ENCODE measurements at regions not wholly inside any gene's neighbourhood (a gene's known extent, or its start where the extent isn't known, plus 50 kb on each side); places are given as distances from the start of the nearest gene placed in this dataset.
"Not testable (repeated sequence)": the region's sequence is repeated elsewhere in the genome, so short reads cannot be mapped to it uniquely, and the experiment has no call there.

DNA sequence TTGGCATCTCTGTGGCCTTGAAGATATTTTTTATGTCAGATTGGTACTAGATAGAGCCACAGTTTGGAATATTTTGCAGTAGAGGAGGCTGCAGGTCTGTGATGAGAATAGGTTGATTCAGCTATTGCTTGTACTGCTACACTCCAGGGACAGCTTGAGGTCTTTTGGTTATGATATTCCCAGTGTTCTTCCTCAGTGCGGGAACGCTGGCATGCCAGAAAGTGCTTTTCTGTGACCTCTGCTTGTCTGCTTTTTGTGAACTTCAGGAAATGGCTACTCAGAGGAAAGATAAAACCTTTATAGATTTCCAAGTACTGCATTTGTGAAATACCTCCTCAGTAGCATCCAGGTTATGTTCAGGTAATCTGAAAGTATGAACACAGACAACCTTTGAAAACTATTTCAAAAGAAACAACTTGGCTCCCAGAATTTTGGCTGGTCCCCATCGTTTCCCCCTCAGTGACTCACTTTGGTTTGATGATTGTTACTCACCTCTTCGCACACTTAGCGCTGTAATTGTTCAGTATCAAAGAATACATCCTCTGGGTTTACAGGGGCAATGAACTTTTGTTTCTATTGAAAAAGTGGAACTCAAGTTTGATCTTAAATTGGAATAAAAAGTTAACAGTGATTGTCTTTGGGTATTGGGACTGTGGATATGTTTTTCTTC lies 191.4 kb downstream of the HIPK3 start:
- no peak for DNase-seq (ENCODE audit: extremely low spot score)
- Histone ChIP-seq H3K4me3 (ENCODE audit: low read depth, low read length) (no peak overlapping the region), H3K27ac (ENCODE audit: low read depth) (no peak overlapping the region), H3K36me3 (ENCODE audit: insufficient read depth) (no peaks in the 10 kb centered on the region), H3K4me1 (ENCODE audit: insufficient read depth) (no peaks in the 10 kb centered on the region)
- WGBS: 63% methylated on average over 5 of the region's 5 CpGs

DNA sequence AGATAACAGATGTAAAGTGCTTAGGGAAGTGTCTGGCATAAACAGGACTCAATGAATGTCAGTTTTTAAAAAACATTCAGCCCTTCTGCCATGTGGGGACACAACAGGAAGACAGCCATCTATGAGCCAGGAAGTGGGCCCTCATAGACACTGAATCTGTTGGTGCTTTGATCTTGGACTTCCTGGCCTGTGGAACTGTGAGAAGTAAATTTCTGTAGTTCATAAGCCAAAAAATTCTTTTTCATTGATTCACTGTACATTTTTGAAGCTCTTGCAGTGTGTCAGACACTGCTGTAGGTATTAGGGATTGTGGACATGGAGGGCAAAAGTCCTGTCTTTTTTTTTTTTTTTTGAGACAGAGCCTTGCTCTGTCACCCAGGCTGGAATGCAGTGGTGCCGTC lies 188.6 kb downstream of the HIPK3 start:
- 62% methylated on average over 1 of the region's 1 CpG for WGBS
- Histone ChIP-seq H3K4me1 (ENCODE audit: insufficient read depth) (no peaks in the 10 kb centered on the region), H3K36me3 (ENCODE audit: insufficient read depth) (no peaks in the 10 kb centered on the region), H3K4me3 (ENCODE audit: low read depth, low read length) (no peak overlapping the region), H3K27ac (ENCODE audit: low read depth) (no peak overlapping the region)
- DNase-seq (ENCODE audit: extremely low spot score): no peak

DNA sequence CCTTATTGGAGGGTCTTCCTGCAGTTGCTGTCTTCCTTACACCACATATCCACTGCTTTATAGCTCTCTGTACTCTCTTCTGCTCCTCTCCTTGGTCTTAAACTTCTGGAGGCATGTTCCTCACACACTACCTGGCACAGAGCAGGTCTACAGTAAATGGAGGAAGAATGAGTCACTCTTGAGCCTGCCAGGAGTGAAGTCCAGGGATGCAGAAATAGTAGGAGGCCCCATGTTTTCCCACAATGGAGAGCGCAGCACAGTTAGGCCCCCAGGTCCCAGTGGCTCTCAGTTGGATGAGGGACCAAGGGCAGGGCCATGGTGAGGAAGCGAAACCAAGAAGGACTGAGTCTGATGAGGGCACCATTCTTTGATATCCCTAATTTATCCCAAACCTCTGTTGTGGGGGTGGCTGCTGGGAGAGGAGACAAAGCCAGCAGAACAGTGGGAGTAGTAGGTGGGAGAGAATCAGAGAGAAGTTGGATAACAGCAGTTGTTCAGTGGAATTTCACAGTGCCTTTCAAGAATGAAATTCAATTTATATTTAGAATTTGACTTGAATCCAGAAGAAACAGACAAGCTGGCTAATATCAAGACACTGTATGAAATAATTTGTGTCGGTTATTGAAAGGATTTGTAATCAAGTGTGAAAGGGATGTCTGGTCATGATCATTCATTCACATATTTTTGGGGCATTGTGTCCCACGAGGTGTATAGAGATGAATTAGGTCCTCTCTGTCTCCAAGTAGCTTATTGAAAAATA lies 187.8 kb downstream of the HIPK3 start:
- Histone ChIP-seq H3K36me3 (ENCODE audit: insufficient read depth) (no peaks in the 10 kb centered on the region), H3K27ac (ENCODE audit: low read depth) (no peak overlapping the region), H3K4me1 (ENCODE audit: insufficient read depth) (no peaks in the 10 kb centered on the region), H3K4me3 (ENCODE audit: low read depth, low read length) (no peak overlapping the region)
- WGBS: 74% methylated on average over 4 of the region's 4 CpGs
- DNase-seq (ENCODE audit: extremely low spot score): no peak

DNA sequence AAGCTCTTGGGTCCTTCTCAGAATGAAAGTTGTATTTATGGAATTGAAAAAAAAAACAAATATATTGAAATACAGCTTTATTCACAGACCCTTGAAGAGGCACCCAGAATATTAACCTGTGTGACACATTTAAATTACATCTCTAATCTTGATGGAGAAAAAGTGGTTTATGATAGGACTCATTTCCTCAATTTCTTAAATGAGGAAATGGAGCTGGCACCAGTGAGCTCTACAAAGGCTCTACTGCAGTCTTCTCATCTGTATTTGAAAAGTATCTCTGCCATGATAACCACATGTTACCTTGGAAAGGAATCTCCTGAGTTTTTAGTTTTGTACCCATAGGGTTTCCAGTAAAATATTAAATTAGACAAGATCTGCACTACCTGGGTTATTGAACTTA lies 186.5 kb downstream of the HIPK3 start:
- no peak overlapping the region for H3K4me3 ChIP-seq (ENCODE audit: low read depth, low read length)
- no peaks in the 10 kb centered on the region for H3K36me3 ChIP-seq (ENCODE audit: insufficient read depth)
- no peak overlapping the region for H3K27ac ChIP-seq (ENCODE audit: low read depth)
- no peak for DNase-seq (ENCODE audit: extremely low spot score)
- no peaks in the 10 kb centered on the region for H3K4me1 ChIP-seq (ENCODE audit: insufficient read depth)

DNA sequence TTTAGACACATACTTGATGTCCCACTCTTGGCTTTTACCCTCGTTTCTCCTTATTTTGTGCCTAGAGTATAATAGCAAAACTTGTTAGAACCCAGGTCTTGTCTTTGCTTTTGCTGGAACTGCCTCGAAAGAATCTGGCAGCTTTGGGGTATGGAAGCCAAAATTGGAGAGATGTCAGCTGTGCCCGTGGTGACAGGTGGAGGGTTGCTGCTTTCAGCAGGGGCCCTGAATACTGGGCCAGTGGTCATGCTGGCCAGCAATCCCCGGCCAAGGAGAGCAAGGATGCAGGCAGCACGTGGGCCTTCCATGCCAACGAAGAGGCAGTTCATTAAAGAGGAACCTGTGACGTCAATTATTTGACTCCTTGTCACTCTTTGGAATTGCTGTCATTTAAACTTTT lies 181.1 kb downstream of the HIPK3 start:
- 77% methylated on average over 7 of the region's 7 CpGs for WGBS
- Histone ChIP-seq H3K4me3 (ENCODE audit: low read depth, low read length) (no peak overlapping the region), H3K27ac (ENCODE audit: low read depth) (no peak overlapping the region), H3K4me1 (ENCODE audit: insufficient read depth) (no peaks in the 10 kb centered on the region), H3K36me3 (ENCODE audit: insufficient read depth) (no peaks in the 10 kb centered on the region)
- DNase-seq (ENCODE audit: extremely low spot score): no peak

DNA sequence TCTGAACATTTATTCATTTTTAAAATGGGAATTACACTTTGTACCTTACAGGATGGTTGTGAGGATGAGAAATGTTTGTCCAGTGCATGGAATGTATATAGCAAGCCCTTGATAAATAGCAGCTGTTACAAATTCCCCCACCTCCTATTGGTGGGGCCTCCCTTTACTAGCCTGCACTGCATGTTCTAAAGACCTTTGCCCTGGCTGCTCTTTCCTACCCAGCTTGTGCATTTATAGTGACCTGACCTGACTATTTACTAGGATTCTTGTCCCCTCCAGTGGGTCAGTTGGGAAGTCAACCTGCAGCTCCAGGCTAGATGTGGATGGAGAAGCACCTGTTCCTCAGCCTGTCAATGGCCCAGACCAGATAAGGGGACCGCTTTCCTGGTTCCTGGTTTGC lies 180.3 kb downstream of the HIPK3 start:
- Histone ChIP-seq H3K4me1 (ENCODE audit: insufficient read depth) (no peaks in the 10 kb centered on the region), H3K4me3 (ENCODE audit: low read depth, low read length) (no peak overlapping the region), H3K36me3 (ENCODE audit: insufficient read depth) (no peaks in the 10 kb centered on the region), H3K27ac (ENCODE audit: low read depth) (no peak overlapping the region)
- WGBS: 86% methylated on average over 1 of the region's 1 CpG
- DNase-seq (ENCODE audit: extremely low spot score): no peak

DNA sequence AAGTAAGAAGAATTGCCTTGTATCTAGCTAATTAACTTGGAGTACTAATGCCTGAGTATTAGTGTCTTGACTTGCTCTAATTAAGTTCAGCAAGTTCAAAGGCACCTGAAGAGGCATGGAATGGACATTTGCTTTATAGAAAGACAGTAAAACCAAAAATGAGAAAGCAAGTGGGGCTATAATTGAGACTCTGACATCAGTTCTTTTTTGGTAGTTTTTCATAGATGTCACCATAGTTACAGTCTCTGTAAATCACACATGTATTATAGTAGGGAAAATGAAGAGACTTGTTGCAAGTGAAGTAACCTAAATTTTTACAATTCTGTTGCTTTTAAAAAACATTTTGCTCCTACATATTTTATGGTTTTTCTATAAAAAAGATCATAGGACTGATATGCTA lies 178.0 kb downstream of the HIPK3 start:
- Histone ChIP-seq H3K4me1 (ENCODE audit: insufficient read depth) (no peaks in the 10 kb centered on the region), H3K36me3 (ENCODE audit: insufficient read depth) (no peaks in the 10 kb centered on the region), H3K27ac (ENCODE audit: low read depth) (no peak overlapping the region), H3K4me3 (ENCODE audit: low read depth, low read length) (no peak overlapping the region)
- no peak for DNase-seq (ENCODE audit: extremely low spot score)

DNA sequence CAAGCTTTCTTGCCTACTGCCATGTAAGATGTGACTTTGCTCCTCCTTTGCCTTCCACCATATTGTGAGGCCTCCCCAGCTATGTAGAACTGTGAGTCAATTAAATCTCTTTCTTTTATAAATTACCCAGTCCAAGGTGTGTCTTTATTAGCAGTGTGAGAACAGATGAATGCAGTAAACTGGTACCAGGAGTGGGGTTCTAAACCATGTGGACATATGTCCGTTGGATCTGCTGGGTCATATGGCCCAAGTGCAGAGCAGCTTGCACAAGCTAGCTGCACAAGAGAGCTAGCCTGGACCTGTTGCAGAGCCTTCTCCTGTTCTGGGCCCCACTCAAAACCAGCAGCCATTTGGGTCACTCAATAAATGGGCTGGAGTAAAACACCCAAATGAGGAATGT lies 177.1 kb downstream of the HIPK3 start:
- no peak overlapping the region for H3K4me3 ChIP-seq (ENCODE audit: low read depth, low read length)
- H3K4me1 ChIP-seq (ENCODE audit: insufficient read depth): no peaks in the 10 kb centered on the region
- H3K27ac ChIP-seq (ENCODE audit: low read depth): no peak overlapping the region
- no peak for DNase-seq (ENCODE audit: extremely low spot score)
- 92% methylated on average over 1 of the region's 1 CpG for WGBS
- no peaks in the 10 kb centered on the region for H3K36me3 ChIP-seq (ENCODE audit: insufficient read depth)

DNA sequence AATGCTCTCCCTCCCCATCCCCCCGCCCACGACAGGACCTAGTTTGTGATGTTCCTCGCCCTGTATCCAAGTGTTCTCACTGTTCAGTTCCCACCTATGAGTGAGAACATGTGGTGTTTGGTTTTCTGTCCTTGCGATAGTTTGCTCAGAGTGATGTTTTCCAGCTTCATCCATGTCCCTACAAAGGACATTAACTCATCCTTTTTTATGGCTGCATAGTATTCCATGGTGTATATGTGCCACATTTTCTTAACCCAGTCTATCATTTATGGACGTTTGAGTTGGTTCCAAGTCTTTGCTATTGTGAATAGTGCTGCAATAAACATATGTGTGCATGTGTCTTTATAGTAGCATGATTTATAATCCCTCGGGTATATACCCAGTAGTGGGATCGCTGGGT lies 171.3 kb downstream of the HIPK3 start:
- 86% methylated on average over 7 of the region's 7 CpGs for WGBS
- not testable (repeated sequence) for H3K27ac ChIP-seq (ENCODE audit: low read depth)

DNA sequence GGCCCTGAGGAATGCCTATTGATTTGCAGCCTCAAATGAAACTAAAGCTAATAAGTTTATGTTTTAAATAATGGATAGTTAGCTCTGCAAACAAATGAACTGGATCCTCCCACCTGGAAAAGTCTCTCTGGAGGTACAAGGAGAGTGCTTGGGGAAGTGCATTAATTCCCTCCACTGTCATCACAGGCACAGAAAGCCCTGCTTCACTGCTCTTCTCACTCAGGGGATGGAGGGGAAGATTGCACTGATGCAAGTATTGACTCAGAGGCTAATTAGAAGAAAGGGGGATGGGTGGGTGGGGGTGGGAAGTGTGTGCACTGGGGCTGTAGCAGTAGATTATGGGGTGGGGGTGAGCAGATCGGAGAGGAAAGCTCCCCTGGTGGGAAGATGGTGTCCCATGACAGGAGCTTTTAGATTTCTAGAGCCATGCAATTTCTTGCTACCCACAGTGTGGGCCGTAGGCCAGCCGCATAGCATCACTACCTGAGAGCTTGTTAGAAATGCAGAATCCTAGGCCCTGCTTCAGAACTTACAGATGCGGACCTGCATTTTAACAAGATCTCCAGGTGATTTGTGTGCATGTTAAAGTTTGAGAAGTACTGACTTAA lies 163.9 kb downstream of the HIPK3 start:
- Histone ChIP-seq H3K4me3 (ENCODE audit: low read depth, low read length) (no peak overlapping the region), H3K27ac (ENCODE audit: low read depth) (no peak overlapping the region), H3K36me3 (ENCODE audit: insufficient read depth) (no peaks in the 10 kb centered on the region), H3K4me1 (ENCODE audit: insufficient read depth) (no peaks in the 10 kb centered on the region)
- 90% methylated on average over 4 of the region's 4 CpGs for WGBS
- no peak for DNase-seq (ENCODE audit: extremely low spot score)

More for the DNA sequence above, 171.3 kb downstream of the HIPK3 start:
- not testable (repeated sequence) for H3K36me3 ChIP-seq (ENCODE audit: insufficient read depth); DNase-seq (ENCODE audit: extremely low spot score); H3K4me1 ChIP-seq (ENCODE audit: insufficient read depth); H3K4me3 ChIP-seq (ENCODE audit: low read depth, low read length)

DNA sequence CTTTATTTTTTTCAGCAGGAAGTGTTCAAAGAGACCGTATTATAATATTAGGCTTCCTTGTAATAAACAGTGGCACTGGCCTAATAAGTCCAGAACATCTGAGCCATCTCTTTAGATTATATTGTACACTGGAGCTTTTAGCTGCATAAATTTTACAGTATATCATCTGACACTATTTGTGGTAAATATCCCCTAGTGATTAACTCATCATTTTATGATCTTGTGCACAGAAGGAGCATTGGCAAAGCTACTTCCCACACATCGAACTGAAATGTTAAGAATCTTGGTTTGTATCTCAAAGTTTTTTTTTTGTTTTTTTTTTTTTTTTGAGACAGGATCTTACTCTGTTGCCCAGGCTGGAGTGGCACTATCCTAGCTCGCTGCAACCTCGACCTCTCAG lies 162.7 kb downstream of the HIPK3 start:
- DNase-seq (ENCODE audit: extremely low spot score): no peak
- Histone ChIP-seq H3K4me1 (ENCODE audit: insufficient read depth) (no peaks in the 10 kb centered on the region), H3K27ac (ENCODE audit: low read depth) (no peak overlapping the region), H3K36me3 (ENCODE audit: insufficient read depth) (no peaks in the 10 kb centered on the region), H3K4me3 (ENCODE audit: low read depth, low read length) (no peak overlapping the region)
- 76% methylated on average over 4 of the region's 4 CpGs for WGBS

DNA sequence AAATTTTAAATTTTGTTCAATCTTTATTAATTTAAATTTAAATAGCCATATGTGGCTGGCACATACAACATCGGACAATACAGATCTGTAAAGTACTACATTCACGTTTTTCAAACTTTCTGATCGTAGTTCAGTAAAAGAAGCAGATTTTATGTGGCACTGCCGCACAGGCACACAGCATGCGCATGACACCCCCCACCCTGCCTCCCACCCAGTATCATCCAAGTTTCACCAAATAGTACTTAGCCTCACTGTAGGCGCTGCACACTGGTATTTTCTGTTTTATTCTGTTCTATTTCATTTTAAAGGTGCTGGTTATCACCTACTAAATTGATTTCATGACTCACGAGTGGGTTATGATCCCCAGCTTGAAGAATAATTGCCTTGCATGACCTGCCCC lies 159.9 kb downstream of the HIPK3 start:
- WGBS: 87% methylated on average over 7 of the region's 7 CpGs
- no peaks in the 10 kb centered on the region for H3K36me3 ChIP-seq (ENCODE audit: insufficient read depth)
- no peak for DNase-seq (ENCODE audit: extremely low spot score)
- H3K4me3 ChIP-seq (ENCODE audit: low read depth, low read length): no peak overlapping the region
- H3K4me1 ChIP-seq (ENCODE audit: insufficient read depth): no peaks in the 10 kb centered on the region
- H3K27ac ChIP-seq (ENCODE audit: low read depth): no peak overlapping the region

DNA sequence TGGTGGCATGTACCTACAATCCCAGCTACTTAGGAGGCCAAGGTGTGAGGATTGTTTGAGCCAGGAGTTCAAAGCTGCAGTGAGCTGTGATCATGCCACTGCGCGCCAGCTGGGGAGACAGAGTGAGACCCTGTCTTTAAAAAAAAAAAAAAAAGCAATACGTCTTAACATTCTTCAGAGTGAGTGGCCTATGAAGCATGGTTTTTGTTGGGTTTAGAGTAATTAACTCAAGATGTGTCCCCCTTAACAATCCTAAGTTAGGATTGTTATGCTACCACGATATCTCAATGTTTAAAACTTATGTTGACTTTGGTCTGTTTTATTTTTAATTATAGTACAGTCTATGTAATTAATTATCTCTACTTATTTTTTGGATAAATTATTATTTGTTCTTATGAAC lies 156.1 kb downstream of the HIPK3 start:
- no peak for DNase-seq (ENCODE audit: extremely low spot score)
- 38% methylated on average over 4 of the region's 4 CpGs for WGBS
- Histone ChIP-seq H3K36me3 (ENCODE audit: insufficient read depth) (no peaks in the 10 kb centered on the region), H3K27ac (ENCODE audit: low read depth) (no peak overlapping the region), H3K4me1 (ENCODE audit: insufficient read depth) (no peaks in the 10 kb centered on the region), H3K4me3 (ENCODE audit: low read depth, low read length) (no peak overlapping the region)

DNA sequence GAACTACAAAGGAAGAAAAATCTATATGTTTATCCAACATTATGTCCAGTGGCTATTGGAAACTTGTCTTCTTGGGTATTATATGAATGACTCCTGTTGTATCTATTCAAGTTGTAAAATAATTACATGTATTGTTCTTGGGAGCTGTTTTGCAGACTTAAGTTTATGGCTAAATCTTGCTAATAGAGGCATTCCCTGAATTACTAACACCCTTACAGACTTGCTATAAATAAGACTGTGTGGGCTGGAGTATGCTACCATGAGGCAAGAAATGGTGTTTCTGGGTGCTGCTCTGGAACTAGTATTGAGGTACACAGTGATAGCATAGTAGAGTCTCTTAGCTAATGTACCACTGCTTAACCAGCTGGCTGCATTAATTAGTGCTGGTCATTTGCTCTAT lies 155.1 kb downstream of the HIPK3 start:
- DNase-seq (ENCODE audit: extremely low spot score): no peak

More for the DNA sequence above, 155.1 kb downstream of the HIPK3 start:
- Histone ChIP-seq H3K36me3 (ENCODE audit: insufficient read depth) (no peaks in the 10 kb centered on the region), H3K27ac (ENCODE audit: low read depth) (no peak overlapping the region), H3K4me3 (ENCODE audit: low read depth, low read length) (no peak overlapping the region), H3K4me1 (ENCODE audit: insufficient read depth) (no peaks in the 10 kb centered on the region)
